ENCODE measurements at regions not wholly inside any gene's neighbourhood (a gene's known extent, or its start where the extent isn't known, plus 50 kb on each side); places are given as distances from the start of the nearest gene placed in this dataset.
A peak's percentile ranks its signal among the peaks of the same experiment; 100 is the strongest.

- no peak for DNase-seq
These were observed 1606.4 kb upstream of the TENM3 start for GRCh38 chr4:180636696-180637404.

DNA sequence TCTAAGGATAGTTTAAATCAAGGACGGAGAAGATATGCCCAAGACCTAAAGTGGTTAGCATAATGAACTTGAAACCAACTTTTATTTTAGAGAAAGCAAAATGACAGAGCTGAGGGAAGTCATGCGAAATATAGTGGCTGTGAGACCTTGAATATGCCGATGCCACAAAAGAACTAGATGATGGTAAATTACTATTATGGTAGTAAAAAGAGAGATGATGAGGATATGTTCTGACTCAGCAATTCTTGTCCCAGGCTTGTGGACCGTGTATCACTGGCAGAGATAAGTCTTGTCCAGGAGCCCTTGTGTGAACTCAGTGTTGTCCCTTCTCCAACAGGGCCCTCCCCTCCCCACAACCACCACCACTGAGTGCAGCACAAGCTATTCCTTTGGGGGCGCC, 1605.6 kb upstream of the TENM3 start:
- no peak for DNase-seq

GRCh38 chr4:180640193-180640592, 1603.0 kb upstream of the TENM3 start:
- no peak for DNase-seq

DNA sequence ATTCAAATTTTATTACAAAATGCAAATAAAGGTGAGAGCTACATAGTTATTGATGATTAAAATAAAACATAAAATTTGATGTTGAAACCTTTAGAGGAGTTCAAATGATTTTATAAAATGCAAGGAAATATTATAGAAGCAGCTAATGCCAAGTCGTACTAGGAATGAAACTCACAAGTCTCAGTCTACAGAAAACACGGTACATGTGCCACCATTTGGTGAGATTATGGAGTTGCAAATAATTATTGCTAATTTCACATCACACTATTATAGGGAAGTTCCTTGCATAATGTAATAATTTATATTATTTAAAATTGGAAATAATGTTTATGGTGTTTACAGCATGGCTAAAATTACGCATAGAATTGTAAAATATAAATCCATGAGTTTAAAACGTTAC, 1601.7 kb upstream of the TENM3 start:
- DNase-seq, result no peak

DNA sequence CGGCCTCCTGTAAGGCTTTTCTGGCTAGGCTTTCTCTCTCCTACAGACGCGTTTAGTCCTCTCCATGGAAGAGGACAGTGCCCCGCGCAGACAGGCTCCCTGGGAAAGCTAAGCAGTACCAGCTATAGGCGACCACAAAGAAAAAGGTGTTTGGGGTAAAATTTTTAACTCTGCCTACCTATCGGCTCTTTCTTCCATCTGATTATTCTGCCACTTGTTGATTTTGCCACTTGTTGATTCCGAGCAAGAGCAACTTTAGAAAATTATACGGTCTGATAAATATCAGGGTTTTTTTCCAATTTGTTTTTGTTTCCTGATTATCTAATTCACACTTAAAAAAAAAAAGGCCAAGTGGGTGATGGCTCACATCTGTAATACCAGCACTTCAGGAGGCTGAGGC, 1600.5 kb upstream of the TENM3 start:
- no peak for DNase-seq

DNA sequence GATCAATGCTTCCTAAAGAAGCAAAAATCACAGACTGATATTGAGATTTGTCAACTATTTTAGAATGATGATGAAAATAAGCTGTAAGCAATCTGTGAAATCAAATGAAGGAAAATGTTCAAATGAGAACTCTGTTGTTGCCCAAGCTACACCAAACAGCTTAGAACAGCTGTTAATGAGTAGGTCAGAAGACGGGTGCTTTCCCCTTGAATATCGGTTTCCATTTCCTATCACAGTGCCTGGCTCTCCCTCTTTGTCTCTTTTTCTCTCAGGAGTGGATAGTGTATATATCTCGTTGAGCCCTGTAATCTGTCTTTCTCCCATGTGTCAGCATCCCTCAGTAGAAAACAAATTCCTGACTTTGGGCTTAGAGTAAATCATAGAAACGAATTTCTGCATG, 1592.9 kb upstream of the TENM3 start:
- DNase-seq, result no peak

DNA sequence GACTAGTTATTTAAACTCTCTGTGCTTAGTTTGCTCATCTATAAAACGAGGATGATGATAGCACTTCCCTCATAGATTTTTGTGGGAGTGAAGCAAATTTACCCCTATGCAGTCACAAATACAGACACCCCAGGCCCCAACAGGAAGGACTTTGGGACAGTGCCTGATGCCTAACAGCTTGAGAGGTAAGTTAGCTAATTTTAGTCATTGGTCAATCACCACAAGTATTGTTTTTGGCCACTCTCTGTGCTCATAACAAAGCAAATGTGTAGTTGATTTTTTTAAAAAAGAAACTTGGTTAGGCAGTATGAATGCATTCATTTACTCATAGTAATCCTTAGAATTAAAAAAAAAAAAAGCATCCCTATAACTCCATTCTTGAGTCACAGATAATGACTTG, 1590.7 kb upstream of the TENM3 start:
- no peak for DNase-seq

DNA sequence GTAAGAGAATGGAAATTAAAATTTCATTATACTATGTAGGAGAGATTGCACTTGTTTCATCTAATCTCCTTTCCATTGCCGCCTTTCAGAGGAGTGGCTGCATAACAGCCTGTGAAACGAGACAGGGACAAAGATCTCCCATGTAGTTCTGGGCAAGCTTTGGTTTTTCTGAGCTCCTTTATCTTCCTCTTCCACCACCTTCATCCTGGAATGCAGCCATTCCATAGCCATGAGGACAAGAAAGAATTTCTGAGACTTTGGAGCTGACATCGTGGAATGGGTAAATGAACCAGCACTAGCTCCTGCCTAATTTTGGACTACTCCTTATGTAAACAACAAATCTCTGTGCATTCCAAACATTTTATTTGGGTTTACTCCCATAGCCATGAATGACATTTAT, 1587.3 kb upstream of the TENM3 start:
- DNase-seq, result no peak

- no peak for DNase-seq
These were observed 1585.3 kb upstream of the TENM3 start for GRCh38 chr4:180657881-180658280.

DNA sequence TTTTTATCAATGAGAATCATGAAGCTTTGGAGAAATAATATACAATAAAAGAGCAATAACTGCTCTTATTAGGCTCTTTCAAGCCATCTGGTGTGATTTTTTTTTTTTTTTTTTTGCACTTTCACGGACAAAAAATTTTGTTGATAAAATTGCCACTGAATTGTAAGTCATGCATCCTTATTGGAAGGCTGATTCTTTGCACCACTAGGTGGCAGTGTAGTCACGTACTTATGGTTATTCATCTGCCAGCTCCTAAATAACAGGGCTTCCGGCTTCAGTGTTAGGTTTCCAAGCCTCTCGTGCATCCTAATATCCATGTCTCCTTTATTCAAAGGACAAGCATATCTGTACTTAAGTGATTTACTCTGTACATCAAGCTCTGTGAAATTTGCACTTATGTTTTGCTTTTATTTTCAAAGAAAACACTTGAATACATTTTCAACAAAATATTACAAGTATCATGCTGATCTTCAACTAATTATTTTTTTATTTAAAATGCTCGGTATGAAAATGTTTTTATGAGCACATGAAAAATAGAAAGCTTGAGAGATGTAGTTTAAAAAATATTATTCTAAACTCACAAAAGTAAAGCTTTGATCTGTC, 1578.3 kb upstream of the TENM3 start:
- DNase-seq, result peak; percentile 14

GRCh38 chr4:180665481-180665880, 1577.7 kb upstream of the TENM3 start:
- no peak for DNase-seq

DNA sequence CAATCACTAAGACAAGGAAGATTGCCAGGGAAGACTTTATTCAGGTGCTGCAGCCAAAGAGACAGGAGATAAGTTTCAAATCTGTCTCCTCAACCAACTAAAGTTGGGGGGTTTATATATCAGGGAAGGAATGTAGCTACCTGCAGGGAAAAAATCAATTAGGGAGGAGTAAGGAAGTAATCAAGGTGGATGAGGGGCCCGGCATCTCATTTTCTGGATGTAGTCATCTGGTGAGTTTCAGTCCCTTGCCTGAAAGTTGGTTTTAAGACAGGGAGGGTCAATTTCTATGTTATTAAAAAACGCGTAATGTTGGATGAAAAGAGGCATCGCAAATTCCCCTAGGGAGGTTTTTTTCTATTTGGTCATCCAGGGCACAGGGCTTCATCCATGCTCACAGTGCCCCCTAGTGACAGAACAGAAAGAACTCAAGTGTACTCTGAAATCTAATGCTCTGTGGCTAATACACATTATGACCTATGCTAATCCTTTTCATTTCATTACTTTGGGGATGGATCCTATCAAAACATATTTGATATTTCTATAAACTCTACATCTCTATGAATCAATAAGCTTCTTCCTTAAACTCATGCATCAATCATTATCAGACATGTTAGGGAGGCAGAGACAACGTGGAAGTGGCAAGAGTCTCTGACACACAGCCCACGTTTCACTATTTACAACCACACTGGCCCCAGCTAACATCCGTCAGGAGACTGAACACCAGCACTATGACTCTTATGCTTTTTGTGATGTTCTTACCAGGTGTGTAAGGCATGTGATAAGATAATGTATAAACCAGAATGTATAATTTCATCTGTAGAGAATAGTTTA, 1577.0 kb upstream of the TENM3 start:
- no peak for DNase-seq

DNA sequence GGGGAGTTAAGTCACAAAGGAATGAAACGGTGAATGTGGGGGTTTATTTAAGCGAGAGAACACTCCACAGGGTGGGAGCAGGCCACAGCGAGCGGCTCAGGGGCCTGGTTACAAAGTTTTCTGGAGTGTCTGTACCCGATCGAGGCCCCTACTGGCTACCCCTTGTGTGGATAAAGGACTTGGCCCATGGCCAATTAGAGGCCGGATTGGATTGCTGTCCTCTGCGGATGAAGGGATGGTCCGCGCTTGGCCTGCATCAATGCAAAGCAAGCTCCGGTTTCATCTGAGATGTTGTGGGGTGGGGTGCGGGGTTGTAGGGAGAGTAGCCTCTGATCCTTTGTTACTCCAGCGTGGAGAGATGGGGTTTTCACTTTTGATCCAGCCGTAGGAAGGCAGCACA, 1574.5 kb upstream of the TENM3 start:
- DNase-seq, result no peak

DNA sequence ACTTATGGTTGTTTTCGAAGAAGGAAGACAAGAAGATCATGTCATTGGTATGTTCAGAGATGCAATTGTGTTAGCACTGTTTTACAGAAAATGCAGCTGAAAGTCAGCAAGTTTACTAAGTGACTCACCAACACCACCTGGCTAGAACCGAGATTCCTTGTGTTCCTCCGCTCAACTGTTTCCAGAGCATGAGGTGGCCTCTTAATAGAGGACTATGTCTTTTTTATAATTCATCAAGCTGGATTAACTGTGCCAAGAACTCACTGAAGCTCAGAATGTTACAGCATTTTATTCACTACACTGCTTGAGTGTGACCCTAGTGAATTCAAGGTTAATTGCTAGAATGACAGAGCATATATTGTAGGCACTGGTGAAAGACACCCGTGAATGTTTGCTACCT, 1573.5 kb upstream of the TENM3 start:
- DNase-seq, result no peak

- no peak for DNase-seq
These were observed 1568.4 kb upstream of the TENM3 start for GRCh38 chr4:180674619-180675358.

GRCh38 chr4:180675359-180675650, 1567.9 kb upstream of the TENM3 start:
- no peak for DNase-seq

GRCh38 chr4:180680305-180680704, 1562.9 kb upstream of the TENM3 start:
- DNase-seq, result no peak

- no peak for DNase-seq
These were observed 1560.4 kb upstream of the TENM3 start for GRCh38 chr4:180682776-180683175.

DNA sequence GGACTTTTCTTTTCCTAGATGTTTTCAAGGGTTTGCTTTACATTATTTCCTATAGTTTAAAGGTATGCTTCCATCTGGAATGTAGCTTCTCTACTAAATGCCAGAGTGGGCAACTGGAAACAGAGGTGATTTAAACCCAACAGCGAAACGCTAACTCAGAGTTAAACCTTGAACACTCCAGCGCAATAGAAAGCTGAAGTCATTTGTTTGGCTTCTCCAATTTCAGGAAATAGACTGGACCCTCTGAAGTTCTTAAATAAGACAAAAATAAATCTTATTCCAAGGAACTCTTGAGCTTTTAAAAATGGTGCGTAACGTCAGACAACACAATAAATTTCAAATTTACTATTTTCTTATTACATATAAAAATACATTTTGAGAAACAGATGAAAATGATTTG, 1560.0 kb upstream of the TENM3 start:
- DNase-seq, result no peak

GRCh38 chr4:180688480-180688879, 1554.7 kb upstream of the TENM3 start:
- DNase-seq, result no peak

GRCh38 chr4:180694875-180695274, 1548.3 kb upstream of the TENM3 start:
- no peak for DNase-seq

DNA sequence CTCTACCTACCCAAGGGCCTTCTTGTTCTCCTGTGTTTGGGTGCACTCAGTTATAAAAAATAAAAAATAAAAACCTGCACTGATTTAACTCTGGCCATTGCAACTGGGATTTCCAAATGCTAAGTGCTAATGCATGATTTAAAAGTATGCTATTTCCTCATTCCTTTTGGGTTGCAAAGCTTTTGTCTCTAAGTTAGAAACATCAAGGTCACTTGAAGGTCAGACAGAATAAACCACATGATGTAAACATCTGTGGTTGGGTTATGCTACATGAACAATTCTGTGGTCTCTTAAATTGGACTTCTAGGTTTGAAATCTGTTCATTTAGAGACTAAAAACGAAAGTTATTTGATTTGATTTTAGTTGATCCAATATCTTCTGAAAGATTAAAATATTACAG, 1547.4 kb upstream of the TENM3 start:
- DNase-seq, result no peak

DNA sequence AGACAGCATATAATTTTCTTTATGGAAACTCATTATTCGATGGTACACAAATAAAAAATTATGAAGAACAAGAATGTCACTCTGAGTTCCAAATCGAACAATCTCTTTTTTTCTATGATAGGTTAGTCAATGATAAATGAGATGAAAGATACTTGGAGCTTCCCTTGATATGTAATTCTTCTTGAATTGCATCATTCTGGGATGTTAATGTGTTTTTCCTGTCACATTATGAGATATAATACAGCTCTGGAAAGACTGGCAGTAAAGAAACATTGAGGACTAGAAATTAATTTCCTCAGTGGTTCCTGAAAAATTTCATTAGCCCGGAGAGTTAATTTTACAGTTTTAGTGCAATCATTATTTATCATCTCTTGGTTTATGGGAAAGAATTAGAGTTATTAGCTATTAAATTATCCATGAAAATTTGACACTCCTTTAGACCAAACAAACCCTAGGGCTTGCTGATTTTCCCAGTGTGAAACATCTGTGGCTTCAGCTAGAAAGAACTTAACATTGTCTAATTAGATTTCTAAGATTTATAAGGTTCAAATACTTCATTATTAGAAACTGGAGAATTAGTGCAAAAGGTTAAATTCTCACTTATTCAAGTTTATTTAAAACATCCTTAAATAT, 1546.6 kb upstream of the TENM3 start:
- DNase-seq, result no peak
